ENCODE measurements at regions not wholly inside any gene's neighbourhood (a gene's known extent, or its start where the extent isn't known, plus 50 kb on each side); places are given as distances from the start of the nearest gene placed in this dataset.

DNA sequence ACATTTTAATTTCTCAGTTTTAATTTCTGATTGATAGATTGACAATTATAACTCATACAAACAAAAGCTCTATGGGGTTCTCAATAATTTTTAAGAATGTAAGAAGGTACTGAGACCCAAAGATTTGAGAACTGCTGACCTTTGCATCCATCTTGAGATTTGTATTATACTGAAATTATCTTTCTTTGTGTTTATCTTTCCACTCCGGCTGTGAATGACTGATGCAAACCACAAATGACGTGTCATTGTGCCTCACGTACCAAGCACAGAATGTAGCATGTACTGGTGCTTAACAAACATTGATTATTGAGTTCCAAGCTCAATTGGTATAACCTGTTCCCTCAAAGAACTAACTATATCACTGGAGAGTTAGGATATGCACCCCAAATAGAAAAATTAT, 152.1 kb upstream of the SMLR1 start:
- TF ChIP-seq, protein P1, sequence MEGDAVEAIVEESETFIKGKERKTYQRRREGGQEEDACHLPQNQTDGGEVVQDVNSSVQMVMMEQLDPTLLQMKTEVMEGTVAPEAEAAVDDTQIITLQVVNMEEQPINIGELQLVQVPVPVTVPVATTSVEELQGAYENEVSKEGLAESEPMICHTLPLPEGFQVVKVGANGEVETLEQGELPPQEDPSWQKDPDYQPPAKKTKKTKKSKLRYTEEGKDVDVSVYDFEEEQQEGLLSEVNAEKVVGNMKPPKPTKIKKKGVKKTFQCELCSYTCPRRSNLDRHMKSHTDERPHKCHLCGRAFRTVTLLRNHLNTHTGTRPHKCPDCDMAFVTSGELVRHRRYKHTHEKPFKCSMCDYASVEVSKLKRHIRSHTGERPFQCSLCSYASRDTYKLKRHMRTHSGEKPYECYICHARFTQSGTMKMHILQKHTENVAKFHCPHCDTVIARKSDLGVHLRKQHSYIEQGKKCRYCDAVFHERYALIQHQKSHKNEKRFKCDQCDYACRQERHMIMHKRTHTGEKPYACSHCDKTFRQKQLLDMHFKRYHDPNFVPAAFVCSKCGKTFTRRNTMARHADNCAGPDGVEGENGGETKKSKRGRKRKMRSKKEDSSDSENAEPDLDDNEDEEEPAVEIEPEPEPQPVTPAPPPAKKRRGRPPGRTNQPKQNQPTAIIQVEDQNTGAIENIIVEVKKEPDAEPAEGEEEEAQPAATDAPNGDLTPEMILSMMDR (IDR thresholded peaks at IDR 0.05): no peak
- TF ChIP-seq POLR2A (IDR thresholded peaks at IDR 0.05): no peak

Data from prostate gland (tissue), 2 donors.